ENCODE measurements at regions not wholly inside any gene's neighbourhood (a gene's known extent, or its start where the extent isn't known, plus 50 kb on each side); places are given as distances from the start of the nearest gene placed in this dataset.
A peak's percentile ranks its signal among the peaks of the same experiment; 100 is the strongest.
"Not testable (repeated sequence)": the region's sequence is repeated elsewhere in the genome, so short reads cannot be mapped to it uniquely, and the experiment has no call there.

DNA sequence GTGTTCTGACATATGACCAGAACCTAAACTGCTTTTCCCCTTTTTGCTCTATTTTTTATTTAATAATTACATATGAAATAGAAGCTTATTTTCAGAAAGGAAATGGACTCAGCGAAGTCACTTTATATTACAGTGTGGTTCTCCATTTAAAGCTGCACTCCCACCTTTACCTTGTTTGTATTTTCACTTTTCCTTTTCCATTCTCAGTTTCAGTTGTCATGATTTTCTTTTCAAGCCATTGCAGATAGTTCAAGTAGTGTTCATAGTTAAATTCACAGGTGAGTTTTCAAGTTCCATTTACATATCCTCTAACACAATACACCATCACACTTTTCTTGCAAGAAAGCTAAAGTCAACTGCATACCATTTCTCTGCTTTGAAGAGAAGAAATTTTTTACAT, 400.2 kb downstream of the HACE1 start:
- intact Hi-C loops (cut with DNase I), result no loop called here
- Histone ChIP-seq H3K4me1 (no peaks in the 10 kb centered on the region), H3K9me3 (no peaks in the 10 kb centered on the region), H3K36me3 (no peaks in the 10 kb centered on the region), H3K27ac (no peak overlapping the region), H3K27me3 (no peaks in the 10 kb centered on the region), H3K4me3 (no peak overlapping the region)
- TF ChIP-seq CTCF (IDR thresholded peaks at IDR 0.05), result no peak
- 85 to 97% methylated on average over 1 of the region's 1 CpG for WGBS, 2 donors
- ATAC-seq (no peak), DNase-seq (no peak), FAIRE-seq (no peak)

DNA sequence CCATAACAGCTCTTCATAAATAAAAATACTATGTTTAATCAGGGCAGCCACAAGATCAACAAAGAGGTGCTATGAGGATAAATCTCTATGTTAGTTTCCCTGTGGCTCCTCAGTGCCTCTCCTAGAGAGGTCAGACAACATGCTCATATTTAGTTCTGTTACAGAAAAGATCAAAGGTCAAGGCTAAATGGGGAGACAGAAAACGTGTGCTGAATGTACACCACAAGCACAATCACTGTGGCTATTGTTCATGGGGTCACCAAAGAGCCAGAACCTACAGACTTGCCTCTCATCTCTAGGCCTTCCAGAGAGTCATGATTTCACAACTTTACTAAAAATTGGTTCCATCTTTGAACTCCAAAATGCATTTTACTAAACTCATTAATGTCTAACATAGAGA, 409.8 kb downstream of the HACE1 start:
- DNase-seq, result no peak
- H3K27ac ChIP-seq, result no peak overlapping the region
- no peak for TF ChIP-seq CTCF (IDR thresholded peaks at IDR 0.05)
- H3K4me3 ChIP-seq, result no peak overlapping the region
- H3K27me3 ChIP-seq, result no peaks in the 10 kb centered on the region
- no peaks in the 10 kb centered on the region for H3K9me3 ChIP-seq
- no peaks in the 10 kb centered on the region for H3K36me3 ChIP-seq
- WGBS, 2 donors, result 12 to 18% methylated on average over 1 of the region's 1 CpG
- no peak for ATAC-seq
- intact Hi-C loops (cut with DNase I), result no loop called here
- H3K4me1 ChIP-seq, result no peaks in the 10 kb centered on the region
- FAIRE-seq, result no peak

- H3K36me3 ChIP-seq; ATAC-seq; intact Hi-C loops (cut with DNase I); H3K4me3 ChIP-seq; H3K4me1 ChIP-seq; H3K27ac ChIP-seq; H3K9me3 ChIP-seq; FAIRE-seq; H3K27me3 ChIP-seq: not testable (repeated sequence)
- 89 to 92% methylated on average over 43 to 45 of the region's 45 CpGs for WGBS, 2 donors
- DNase-seq, result peak in 3 of 6 donors; percentile 13 to 50 (median 49)
Observed at GRCh38 chr6:104446101-104447080, 413.3 kb downstream of the HACE1 start.

DNA sequence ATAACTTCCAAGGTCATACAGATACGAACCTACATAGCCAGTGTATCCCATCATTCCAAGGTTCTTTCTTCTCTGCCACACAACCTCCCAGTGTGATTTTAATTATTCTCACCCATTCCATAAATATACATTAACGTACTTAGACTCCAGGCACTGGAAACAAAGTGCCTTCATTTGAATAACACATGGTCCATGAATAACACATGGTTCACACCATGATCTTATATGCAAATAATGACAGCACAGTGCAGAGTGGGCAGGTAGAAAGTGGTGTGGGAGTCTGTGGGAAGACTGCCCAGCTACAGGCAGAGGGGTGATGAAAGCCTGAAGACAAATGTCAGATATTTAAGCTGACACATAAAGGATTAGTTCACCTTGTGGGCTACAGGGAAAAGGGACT, 425.2 kb downstream of the HACE1 start:
- no peak for ATAC-seq

DNA sequence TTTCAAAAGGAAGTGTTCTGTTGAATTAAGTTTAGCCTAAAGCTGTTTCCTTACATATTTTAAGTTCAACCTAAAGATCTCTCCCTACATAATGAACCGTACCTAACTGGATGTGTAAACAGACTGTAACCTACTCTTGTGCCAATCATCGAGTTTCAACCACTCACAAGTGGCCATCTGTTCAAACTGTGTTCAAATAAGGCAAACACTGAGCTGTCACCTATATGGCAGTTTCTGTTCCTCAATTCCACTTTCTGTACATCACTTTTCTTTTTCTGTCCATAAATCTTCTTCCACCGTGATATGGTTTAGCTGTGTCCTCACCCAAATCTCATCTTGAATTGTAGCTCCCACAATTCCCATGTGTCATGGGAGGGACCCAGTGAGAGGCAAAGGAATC, 428.6 kb downstream of the HACE1 start:
- intact Hi-C loops (cut with DNase I), result no loop called here
- 65 to 78% methylated on average over 3 of the region's 3 CpGs for WGBS, 2 donors

More for the DNA sequence above, 425.2 kb downstream of the HACE1 start:
- H3K36me3 ChIP-seq, result no peaks in the 10 kb centered on the region
- H3K27me3 ChIP-seq, result no peaks in the 10 kb centered on the region
- 21 to 31% methylated on average over 2 of the region's 2 CpGs for WGBS, 2 donors
- H3K4me1 ChIP-seq, result no peaks in the 10 kb centered on the region
- DNase-seq (no peak), FAIRE-seq (no peak)
- H3K27ac ChIP-seq, result no peak overlapping the region
- no peak overlapping the region for H3K4me3 ChIP-seq
- TF ChIP-seq CTCF (IDR thresholded peaks at IDR 0.05), result no peak
- no peaks in the 10 kb centered on the region for H3K9me3 ChIP-seq
- intact Hi-C loops (cut with DNase I), result no loop called here

More for the DNA sequence above, 428.6 kb downstream of the HACE1 start:
- Histone ChIP-seq H3K27me3 (no peaks in the 10 kb centered on the region), H3K4me1 (no peaks in the 10 kb centered on the region), H3K27ac (no peak overlapping the region), H3K4me3 (no peak overlapping the region), H3K9me3 (no peaks in the 10 kb centered on the region), H3K36me3 (no peaks in the 10 kb centered on the region)
- DNase-seq (no peak), ATAC-seq (no peak), FAIRE-seq (no peak)
- TF ChIP-seq CTCF (IDR thresholded peaks at IDR 0.05), result no peak

Data from pancreas (tissue), 10 donors.